Gastrocnemius medialis (tissue), 4 donors: ENCODE measurements at regions not wholly inside any gene's neighbourhood (a gene's known extent, or its start where the extent isn't known, plus 50 kb on each side); places are given as distances from the start of the nearest gene placed in this dataset.

ENCODE experiments used
- ATAC-seq, 2 donors: fragments of 150-250 bp; one replicate each; pipeline ENCODE4 v1.9.1; 2016
- DNase-seq, 2 donors: peaks; one replicate each; pipeline ENCODE4 v3.0.0-alpha.2; 2019
- H3K27ac ChIP-seq, 4 donors: fragments of 200-600 bp; sonication (generic); 1 replicate in 1 of 4; 2 replicates in 3 of 4; pipeline ENCODE4 v1.5.1; 2016 to 2018; ENCODE audit warnings: mild to moderate bottlenecking in 2 of 4, moderate library complexity in 1 of 4
- H3K27me3 ChIP-seq, 3 donors: fragments of 200-600 bp; sonication (generic) in 2 of 3; 1 replicate in 1 of 3; 2 replicates in 2 of 3; pipeline versions ENCODE4 v1.5.1 to v1.6.0; 2016 to 2019; ENCODE audit warnings: mild to moderate bottlenecking in 1 of 3, moderate library complexity in 1 of 3
- H3K36me3 ChIP-seq, 2 donors: fragments of 200-600 bp; sonication (generic) in 1 of 2; one replicate each; pipeline ENCODE4 v1.5.1; 2017 to 2018
- H3K4me1 ChIP-seq, 2 donors: fragments of 200-600 bp; sonication (generic) in 1 of 2; one replicate each; pipeline ENCODE4 v1.5.1; 2016 to 2017; ENCODE audit warnings: mild to moderate bottlenecking in 2 of 2
- H3K4me3 ChIP-seq, 4 donors: fragments of 200-600 bp; sonication (generic) in 3 of 4; 1 replicate in 1 of 4; 2 replicates in 3 of 4; pipeline ENCODE4 v1.5.1; 2016 to 2019; ENCODE audit warnings: mild to moderate bottlenecking in 2 of 4
- H3K9me3 ChIP-seq, 3 donors: fragments of 200-600 bp; sonication (generic) in 2 of 3; 1 replicate in 1 of 3; 2 replicates in 2 of 3; pipeline ENCODE4 v1.5.1; 2016 to 2019
- CTCF ChIP-seq, 5 experiments: fragments of 450-650 bp in 3 of 5; fragments of 200-600 bp in 2 of 5; sonication (generic) in 2 of 5; IDR thresholded peaks in 4 of 5; conservative IDR thresholded peaks in 1 of 5; 1 replicate in 4 of 5; 2 replicates in 1 of 5; pipeline ENCODE4 v1.5.1; 2016 to 2019; ENCODE audit warnings: antibody characterized with exemption in 5 of 5, mild to moderate bottlenecking in 3 of 5, moderate library complexity in 3 of 5
- POLR2A ChIP-seq, 2 donors: fragments of 450-650 bp; IDR thresholded peaks; one replicate each; pipeline ENCODE4 v1.6.1; 2017; ENCODE audit warnings: antibody characterized with exemption in 2 of 2, mild to moderate bottlenecking in 2 of 2, moderate library complexity in 2 of 2
- in situ Hi-C, 4 donors: fragments of 200-750 bp; cut with MboI; loops; one replicate each; pipeline versions ENCODE4 v1.15.0 to v1.8.0; 2017; ENCODE audit warnings: low sequenced_read_pairs in 4 of 4
- intact Hi-C: fragments of 100-400 bp; cut with DNase I; formaldehyde crosslinking; loops from one replicate; pipeline ENCODE4 v1.15.1; 2023; ENCODE audit warnings: low total_unique reads

GRCh38 chr14:26990946-26991345, 393.1 kb upstream of the NOVA1 start:
- in situ Hi-C loops = no loop called here
- intact Hi-C loops = no loop called here
- H3K4me3 ChIP-seq = no peak overlapping the region

GRCh38 chr14:26992403-26993115, 394.7 kb upstream of the NOVA1 start:
- intact Hi-C loops = no loop called here
- H3K4me3 ChIP-seq = no peak overlapping the region
- no peaks in the 10 kb centered on the region for H3K9me3 ChIP-seq
- no peak for DNase-seq
- no peaks in the 10 kb centered on the region for H3K27me3 ChIP-seq
- H3K36me3 ChIP-seq = no peaks in the 10 kb centered on the region
- in situ Hi-C loops = no loop called here
- no peak overlapping the region for H3K27ac ChIP-seq
- TF ChIP-seq POLR2A (IDR thresholded peaks at IDR 0.05) (no peak), CTCF (IDR thresholded peaks at IDR 0.05 in 4 of 5, conservative IDR thresholded peaks at IDR 0.05 in 1 of 5) (no peak)
- ATAC-seq = no peak
- H3K4me1 ChIP-seq = no peaks in the 10 kb centered on the region

More at GRCh38 chr14:26990946-26991345, 393.1 kb upstream of the NOVA1 start:
- no peak for TF ChIP-seq CTCF (IDR thresholded peaks at IDR 0.05 in 4 of 5, conservative IDR thresholded peaks at IDR 0.05 in 1 of 5)
- TF ChIP-seq POLR2A (IDR thresholded peaks at IDR 0.05) = no peak
- H3K4me1 ChIP-seq = no peaks in the 10 kb centered on the region
- H3K27ac ChIP-seq = no peak overlapping the region
- H3K27me3 ChIP-seq = no peaks in the 10 kb centered on the region
- DNase-seq = no peak
- H3K9me3 ChIP-seq = no peaks in the 10 kb centered on the region
- ATAC-seq = no peak
- no peaks in the 10 kb centered on the region for H3K36me3 ChIP-seq

DNA sequence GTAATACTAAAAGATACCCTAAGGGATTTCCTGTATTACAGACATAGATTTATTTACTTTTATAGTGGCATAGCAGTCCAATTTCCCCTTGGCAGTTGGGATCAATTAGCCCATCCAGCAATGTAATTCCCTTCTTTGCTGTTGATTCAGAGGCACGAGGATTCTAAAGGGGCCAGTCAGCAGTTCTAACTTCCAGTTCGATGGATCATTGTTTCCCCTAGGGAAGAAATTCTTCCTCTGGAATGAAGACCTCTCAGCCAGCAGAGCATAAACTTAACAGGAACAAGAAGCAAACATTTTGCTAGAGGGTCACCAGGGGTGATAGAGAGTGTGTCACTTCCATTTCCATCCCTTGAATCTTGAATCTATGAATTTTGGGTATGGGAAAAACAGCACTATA, 395.7 kb upstream of the NOVA1 start:
- intact Hi-C loops (no loop called here), in situ Hi-C loops (no loop called here)
- H3K4me3 ChIP-seq = no peak overlapping the region
- no peaks in the 10 kb centered on the region for H3K36me3 ChIP-seq
- DNase-seq (no peak), ATAC-seq (no peak)
- no peaks in the 10 kb centered on the region for H3K27me3 ChIP-seq
- TF ChIP-seq CTCF (IDR thresholded peaks at IDR 0.05 in 4 of 5, conservative IDR thresholded peaks at IDR 0.05 in 1 of 5) (no peak), POLR2A (IDR thresholded peaks at IDR 0.05) (no peak)
- H3K9me3 ChIP-seq = no peaks in the 10 kb centered on the region
- H3K4me1 ChIP-seq = no peaks in the 10 kb centered on the region
- H3K27ac ChIP-seq = no peak overlapping the region

GRCh38 chr14:26995301-26995700, 397.5 kb upstream of the NOVA1 start:
- no peak overlapping the region for H3K4me3 ChIP-seq
- H3K27ac ChIP-seq = no peak overlapping the region
- no peaks in the 10 kb centered on the region for H3K4me1 ChIP-seq
- H3K9me3 ChIP-seq = no peaks in the 10 kb centered on the region
- H3K36me3 ChIP-seq = no peaks in the 10 kb centered on the region
- H3K27me3 ChIP-seq = no peaks in the 10 kb centered on the region
- in situ Hi-C loops = no loop called here
- no peak for DNase-seq
- no peak for ATAC-seq
- TF ChIP-seq POLR2A (IDR thresholded peaks at IDR 0.05) = no peak
- TF ChIP-seq CTCF (IDR thresholded peaks at IDR 0.05 in 4 of 5, conservative IDR thresholded peaks at IDR 0.05 in 1 of 5) = no peak
- intact Hi-C loops = no loop called here

DNA sequence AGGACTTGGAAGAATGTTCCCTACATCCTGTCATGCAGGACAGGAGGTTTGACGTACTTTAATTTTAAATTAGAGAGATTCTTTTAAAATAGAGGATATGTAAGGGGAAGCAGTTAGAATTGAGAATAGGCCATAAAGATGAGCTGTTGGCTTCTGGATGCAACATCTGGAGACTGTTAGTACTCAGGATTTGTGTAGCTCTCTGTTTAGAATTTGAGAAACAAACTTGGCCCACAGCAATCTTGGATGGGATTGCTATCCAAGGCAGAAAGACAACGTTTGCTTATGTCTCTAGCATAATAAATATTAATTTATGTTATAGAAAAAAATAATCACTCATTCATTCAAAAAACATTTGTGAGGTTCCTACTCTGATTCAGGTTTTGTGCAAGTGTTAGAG, 398.4 kb upstream of the NOVA1 start:
- Histone ChIP-seq H3K27me3 (no peaks in the 10 kb centered on the region), H3K27ac (no peak overlapping the region), H3K4me3 (no peak overlapping the region), H3K4me1 (no peaks in the 10 kb centered on the region), H3K36me3 (no peaks in the 10 kb centered on the region), H3K9me3 (no peaks in the 10 kb centered on the region)
- intact Hi-C loops = no loop called here
- ATAC-seq (no peak), DNase-seq (no peak)
- TF ChIP-seq CTCF (IDR thresholded peaks at IDR 0.05 in 4 of 5, conservative IDR thresholded peaks at IDR 0.05 in 1 of 5) (no peak), POLR2A (IDR thresholded peaks at IDR 0.05) (no peak)
- in situ Hi-C loops = no loop called here
